Muscle layer of duodenum (tissue), 2 donors: ENCODE measurements at regions not wholly inside any gene's neighbourhood (a gene's known extent, or its start where the extent isn't known, plus 50 kb on each side); places are given as distances from the start of the nearest gene placed in this dataset.

Experiments used
- H3K27ac ChIP-seq: one replicate; pipeline ENCODE4 v1.7.0; 2013; ENCODE audit warnings: mild to moderate bottlenecking, low read length
- H3K27me3 ChIP-seq: one replicate; pipeline ENCODE4 v1.7.0; 2013; ENCODE audit warnings: low read depth, mild to moderate bottlenecking, control low read depth, low read length
- H3K36me3 ChIP-seq, 2 donors: one replicate each; pipeline ENCODE4 v1.7.0; 2013; ENCODE audit warnings: low read length in 2 of 2, control low read depth in 1 of 2, mild to moderate bottlenecking in 1 of 2; ENCODE audit not compliant: insufficient read depth in 2 of 2, control insufficient read depth in 1 of 2
- H3K4me1 ChIP-seq, 2 donors: one replicate each; pipeline ENCODE4 v1.7.0; 2013; ENCODE audit warnings: low read length in 2 of 2, mild to moderate bottlenecking in 2 of 2, control low read depth in 1 of 2, moderate library complexity in 1 of 2; ENCODE audit not compliant: insufficient read depth in 2 of 2, control insufficient read depth in 1 of 2
- H3K4me3 ChIP-seq, 2 donors: one replicate each; pipeline ENCODE4 v1.7.0; 2013; ENCODE audit warnings: low read length in 2 of 2, low read depth in 1 of 2, mild to moderate bottlenecking in 1 of 2
- H3K9me3 ChIP-seq, 2 donors: one replicate each; pipeline ENCODE4 v1.7.0; 2013; ENCODE audit warnings: low read length in 2 of 2, control low read depth in 1 of 2, mild to moderate bottlenecking in 1 of 2; ENCODE audit not compliant: control insufficient read depth in 1 of 2
- donor health status: healthy.

DNA sequence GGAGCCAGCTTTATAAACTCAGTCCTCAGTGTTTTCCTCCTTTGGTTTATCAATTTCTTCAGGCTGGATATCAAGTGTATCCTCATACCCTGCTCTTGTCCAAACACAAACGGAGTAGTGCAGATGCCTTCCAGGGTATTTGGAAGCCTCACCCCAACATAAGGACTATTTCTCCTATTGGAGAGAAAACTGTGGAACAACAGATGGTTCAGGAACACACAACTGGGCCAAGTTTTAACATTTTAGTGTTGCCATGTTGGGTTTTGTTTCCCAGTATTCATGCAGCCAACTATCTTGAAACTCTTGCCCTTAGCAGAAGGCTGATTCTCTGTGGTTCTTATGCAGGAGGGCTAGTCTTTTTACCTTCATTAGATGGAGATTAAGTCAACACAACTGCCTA is 398.1 kb downstream of the GABRB3 start:
- Histone ChIP-seq H3K27ac (no peak overlapping the region), H3K9me3 (peaks cover 13 to 22% of the 10 kb centered on the region in 2 donors), H3K4me1 (no peaks in the 10 kb centered on the region), H3K27me3 (no peaks in the 10 kb centered on the region), H3K4me3 (no peak overlapping the region), H3K36me3 (no peaks in the 10 kb centered on the region)

DNA sequence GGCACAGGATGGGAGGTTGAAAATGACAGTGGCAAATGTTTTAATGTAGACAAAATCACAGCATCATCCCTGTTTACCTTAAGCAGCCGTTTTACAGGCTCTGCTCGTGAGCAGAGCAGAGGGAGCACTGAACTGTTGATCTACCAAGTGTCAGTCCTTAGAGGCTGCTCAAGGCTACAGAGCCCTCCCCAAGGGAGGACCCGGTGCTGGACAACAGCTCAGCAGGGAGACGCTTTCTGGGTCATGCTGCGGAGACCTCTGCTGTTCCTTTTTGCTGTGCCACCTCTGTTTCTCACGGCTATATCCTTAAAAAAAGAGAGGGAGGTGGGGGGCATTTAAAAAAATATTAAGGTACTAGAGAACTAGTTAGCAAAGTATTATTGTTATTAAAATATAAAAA is 400.2 kb downstream of the GABRB3 start:
- no peaks in the 10 kb centered on the region for H3K36me3 ChIP-seq
- H3K27ac ChIP-seq = no peak overlapping the region
- H3K4me3 ChIP-seq = no peak overlapping the region
- H3K4me1 ChIP-seq = no peaks in the 10 kb centered on the region
- H3K9me3 ChIP-seq = peaks cover 7 to 18% of the 10 kb centered on the region in 2 donors
- H3K27me3 ChIP-seq = no peaks in the 10 kb centered on the region

DNA sequence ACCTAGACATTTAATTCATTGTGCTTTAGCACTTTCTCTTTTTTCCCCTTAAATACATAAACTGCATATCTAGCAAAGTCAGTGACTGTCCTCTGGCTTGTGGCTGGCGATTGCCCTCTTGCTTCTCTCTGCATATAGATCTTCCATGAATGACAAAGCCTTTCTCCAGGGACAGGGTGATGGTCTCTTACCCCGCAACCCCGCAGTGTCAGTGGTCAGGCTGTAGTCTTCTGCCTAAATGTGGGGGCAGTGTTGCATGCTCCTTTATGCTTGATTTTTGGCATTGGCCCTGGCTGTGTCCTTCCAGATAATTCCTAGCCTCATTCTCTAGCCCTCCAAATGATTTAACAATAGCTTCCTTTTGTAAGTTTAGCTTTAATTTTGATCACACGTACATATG is 407.8 kb downstream of the GABRB3 start:
- Histone ChIP-seq H3K27me3 (no peaks in the 10 kb centered on the region), H3K4me3 (no peak overlapping the region), H3K27ac (no peak overlapping the region), H3K4me1 (no peaks in the 10 kb centered on the region), H3K36me3 (no peaks in the 10 kb centered on the region), H3K9me3 (no peaks in the 10 kb centered on the region)

GRCh38 chr15:26359855-26360254 is 413.0 kb downstream of the GABRB3 start:
- no peaks in the 10 kb centered on the region for H3K36me3 ChIP-seq
- no peaks in the 10 kb centered on the region for H3K4me1 ChIP-seq
- H3K27ac ChIP-seq = no peak overlapping the region

DNA sequence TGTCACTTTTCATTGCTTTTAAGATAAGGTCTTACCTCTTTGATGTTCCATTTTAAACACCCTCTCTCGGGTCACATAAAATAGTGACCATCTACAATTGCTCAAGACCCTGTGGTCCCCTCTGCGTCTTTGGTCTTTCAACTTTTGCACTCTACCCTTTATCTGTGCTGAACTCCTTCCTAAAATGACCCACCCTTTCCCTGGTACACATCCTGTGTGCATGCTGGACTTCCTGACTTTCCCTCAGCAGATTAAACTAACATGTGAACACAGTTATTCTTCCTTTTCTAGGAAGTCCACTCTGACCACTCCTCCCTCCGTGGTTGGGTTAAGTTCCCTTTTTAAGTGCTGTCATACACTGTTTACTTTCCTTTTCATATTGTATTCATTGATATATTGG is 414.2 kb downstream of the GABRB3 start:
- no peaks in the 10 kb centered on the region for H3K36me3 ChIP-seq
- no peaks in the 10 kb centered on the region for H3K27me3 ChIP-seq
- no peaks in the 10 kb centered on the region for H3K4me1 ChIP-seq
- no peak overlapping the region for H3K27ac ChIP-seq
- no peaks in the 10 kb centered on the region for H3K9me3 ChIP-seq
- H3K4me3 ChIP-seq = no peak overlapping the region

More at GRCh38 chr15:26359855-26360254, 413.0 kb downstream of the GABRB3 start:
- Histone ChIP-seq H3K4me3 (no peak overlapping the region), H3K27me3 (no peaks in the 10 kb centered on the region), H3K9me3 (no peaks in the 10 kb centered on the region)

DNA sequence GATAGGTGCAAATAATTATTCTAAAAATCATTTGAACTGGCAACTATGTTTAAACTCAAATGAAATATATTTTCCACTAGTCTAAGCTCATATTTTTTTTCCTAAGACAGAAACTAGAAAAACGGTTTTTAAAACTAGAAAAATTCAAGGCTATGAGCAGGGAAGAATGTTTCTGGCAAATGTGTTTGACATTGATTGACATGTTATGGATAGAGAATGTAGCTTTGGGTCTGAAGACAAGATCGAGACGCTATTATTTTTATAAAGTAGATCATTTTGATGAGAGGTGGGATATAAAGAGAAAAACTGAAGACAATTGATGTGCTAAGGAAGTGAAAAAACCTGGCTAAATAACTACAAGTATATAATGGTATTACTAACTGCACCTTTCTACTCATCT is 415.2 kb downstream of the GABRB3 start:
- H3K4me3 ChIP-seq = no peak overlapping the region
- H3K36me3 ChIP-seq = no peaks in the 10 kb centered on the region
- no peaks in the 10 kb centered on the region for H3K9me3 ChIP-seq
- no peaks in the 10 kb centered on the region for H3K4me1 ChIP-seq
- no peak overlapping the region for H3K27ac ChIP-seq
- no peaks in the 10 kb centered on the region for H3K27me3 ChIP-seq

GRCh38 chr15:26355472-26356074 is 417.3 kb downstream of the GABRB3 start:
- Histone ChIP-seq H3K27me3 (no peaks in the 10 kb centered on the region), H3K36me3 (no peaks in the 10 kb centered on the region), H3K9me3 (no peaks in the 10 kb centered on the region), H3K4me3 (no peak overlapping the region), H3K4me1 (no peaks in the 10 kb centered on the region), H3K27ac (no peak overlapping the region)

DNA sequence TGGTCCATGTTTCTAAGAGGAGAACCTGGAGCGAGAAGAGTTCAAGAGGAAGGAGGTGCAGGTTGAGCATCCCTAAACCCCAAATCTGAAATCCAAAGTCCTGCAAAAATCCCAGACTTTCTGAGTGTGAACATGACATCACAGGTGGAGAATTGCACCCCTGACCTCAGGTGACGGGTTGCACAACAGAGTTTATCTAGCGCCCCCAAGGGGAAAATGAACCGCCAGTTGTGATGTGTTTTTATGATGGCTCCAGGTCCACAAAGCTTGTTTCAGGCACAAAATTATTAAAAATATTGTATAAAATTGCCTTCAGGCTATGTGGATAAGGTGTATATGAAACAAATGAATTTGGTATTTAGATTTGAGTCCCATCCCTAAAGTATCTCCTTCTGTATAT is 420.0 kb downstream of the GABRB3 start:
- peaks cover 0 to 5% of the 10 kb centered on the region in 2 donors for H3K9me3 ChIP-seq
- H3K27me3 ChIP-seq = no peaks in the 10 kb centered on the region
- no peaks in the 10 kb centered on the region for H3K4me1 ChIP-seq
- H3K4me3 ChIP-seq = no peak overlapping the region
- no peaks in the 10 kb centered on the region for H3K36me3 ChIP-seq
- H3K27ac ChIP-seq = no peak overlapping the region

DNA sequence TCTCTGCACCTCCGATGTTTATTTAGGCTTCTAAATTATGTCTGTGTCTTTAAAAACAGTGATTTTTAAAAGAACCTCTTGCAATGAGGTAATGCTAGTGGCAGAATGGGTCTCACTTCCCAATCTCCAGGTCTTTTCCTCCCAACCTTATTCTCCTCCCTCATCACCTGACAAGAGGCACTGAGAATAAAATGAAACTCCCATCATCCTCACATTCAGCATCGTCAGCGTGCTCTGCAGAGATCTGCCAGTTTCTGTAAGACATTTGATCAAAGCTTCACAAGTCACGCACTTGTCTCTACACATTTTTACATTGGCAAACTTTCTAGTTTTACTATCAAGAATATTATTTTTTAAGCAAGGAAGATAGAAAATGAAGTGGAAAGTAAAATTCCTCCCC is 420.5 kb downstream of the GABRB3 start:
- Histone ChIP-seq H3K4me3 (no peak overlapping the region), H3K4me1 (no peaks in the 10 kb centered on the region), H3K9me3 (peaks cover 0 to 5% of the 10 kb centered on the region in 2 donors), H3K27me3 (no peaks in the 10 kb centered on the region), H3K36me3 (no peaks in the 10 kb centered on the region), H3K27ac (no peak overlapping the region)

DNA sequence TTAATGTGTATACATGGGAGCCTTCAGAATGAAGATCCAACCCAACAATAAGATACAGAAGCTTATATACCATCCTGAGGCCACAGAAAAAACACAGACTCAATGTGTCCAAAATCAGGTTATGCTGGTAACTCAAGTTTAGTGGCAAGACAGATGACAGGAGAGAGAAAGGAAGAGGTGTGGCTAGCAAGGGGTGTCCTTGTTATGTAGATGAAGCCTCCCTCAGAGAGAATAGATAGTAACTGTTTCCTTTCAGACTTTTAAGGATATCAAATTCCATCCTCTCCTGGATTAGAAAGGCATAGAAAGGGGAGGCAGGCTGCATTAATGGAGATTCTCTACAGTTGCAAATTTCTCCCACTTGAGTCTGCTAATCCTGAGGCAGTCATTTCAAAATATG is 447.4 kb downstream of the GABRB3 start:
- Histone ChIP-seq H3K9me3 (no peaks in the 10 kb centered on the region), H3K4me3 (no peak overlapping the region), H3K4me1 (no peaks in the 10 kb centered on the region), H3K36me3 (no peaks in the 10 kb centered on the region), H3K27ac (no peak overlapping the region), H3K27me3 (no peaks in the 10 kb centered on the region)

GRCh38 chr15:26323566-26323965 is 449.3 kb downstream of the GABRB3 start:
- Histone ChIP-seq H3K27me3 (no peaks in the 10 kb centered on the region), H3K4me1 (no peaks in the 10 kb centered on the region), H3K36me3 (no peaks in the 10 kb centered on the region), H3K9me3 (no peaks in the 10 kb centered on the region), H3K4me3 (no peak overlapping the region), H3K27ac (no peak overlapping the region)

DNA sequence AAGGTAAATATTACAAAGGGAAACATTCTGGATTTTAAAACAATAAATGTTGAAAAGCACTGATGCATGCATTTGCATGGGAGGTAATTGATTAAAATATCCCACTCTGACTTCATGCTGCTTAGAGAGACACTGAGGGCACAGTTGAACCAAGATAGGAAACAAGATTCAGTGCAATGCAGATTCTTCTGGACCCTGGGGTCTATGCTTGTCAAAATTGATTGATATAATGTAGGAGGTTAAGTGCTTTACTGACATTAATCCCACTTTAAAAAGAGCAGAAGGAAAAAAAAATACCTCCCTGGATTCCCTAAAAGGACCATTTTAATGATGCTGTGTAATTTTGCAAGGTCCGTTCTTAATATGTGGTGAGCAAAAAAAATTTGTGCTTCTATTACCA is 454.2 kb downstream of the GABRB3 start:
- H3K36me3 ChIP-seq = no peaks in the 10 kb centered on the region
- H3K4me3 ChIP-seq = no peak overlapping the region
- no peak overlapping the region for H3K27ac ChIP-seq
- no peaks in the 10 kb centered on the region for H3K9me3 ChIP-seq
- H3K4me1 ChIP-seq = no peaks in the 10 kb centered on the region
- no peaks in the 10 kb centered on the region for H3K27me3 ChIP-seq
